ENCODE measurements at regions not wholly inside any gene's neighbourhood (a gene's known extent, or its start where the extent isn't known, plus 50 kb on each side); places are given as distances from the start of the nearest gene placed in this dataset.

DNA sequence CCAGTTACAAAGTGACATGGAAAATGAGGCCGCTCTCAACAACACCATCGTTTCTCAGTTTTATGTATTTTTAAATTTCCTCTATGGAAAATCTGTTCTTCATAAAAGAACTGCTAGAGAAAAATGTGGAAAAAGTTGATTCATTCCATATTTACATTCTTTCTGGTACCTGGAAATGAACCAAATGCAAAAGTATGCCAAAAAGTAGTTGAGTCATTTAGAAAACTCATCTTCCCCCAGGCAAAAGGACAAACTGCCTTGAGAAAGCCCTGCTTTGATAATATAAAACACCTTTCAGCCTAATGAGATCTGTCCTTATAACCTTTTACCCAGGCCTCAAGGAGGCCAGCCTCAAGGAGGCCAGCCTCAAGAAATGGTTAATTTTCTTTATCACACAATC lies 283.0 kb upstream of the VEPH1 start:
- TF ChIP-seq, protein P1, sequence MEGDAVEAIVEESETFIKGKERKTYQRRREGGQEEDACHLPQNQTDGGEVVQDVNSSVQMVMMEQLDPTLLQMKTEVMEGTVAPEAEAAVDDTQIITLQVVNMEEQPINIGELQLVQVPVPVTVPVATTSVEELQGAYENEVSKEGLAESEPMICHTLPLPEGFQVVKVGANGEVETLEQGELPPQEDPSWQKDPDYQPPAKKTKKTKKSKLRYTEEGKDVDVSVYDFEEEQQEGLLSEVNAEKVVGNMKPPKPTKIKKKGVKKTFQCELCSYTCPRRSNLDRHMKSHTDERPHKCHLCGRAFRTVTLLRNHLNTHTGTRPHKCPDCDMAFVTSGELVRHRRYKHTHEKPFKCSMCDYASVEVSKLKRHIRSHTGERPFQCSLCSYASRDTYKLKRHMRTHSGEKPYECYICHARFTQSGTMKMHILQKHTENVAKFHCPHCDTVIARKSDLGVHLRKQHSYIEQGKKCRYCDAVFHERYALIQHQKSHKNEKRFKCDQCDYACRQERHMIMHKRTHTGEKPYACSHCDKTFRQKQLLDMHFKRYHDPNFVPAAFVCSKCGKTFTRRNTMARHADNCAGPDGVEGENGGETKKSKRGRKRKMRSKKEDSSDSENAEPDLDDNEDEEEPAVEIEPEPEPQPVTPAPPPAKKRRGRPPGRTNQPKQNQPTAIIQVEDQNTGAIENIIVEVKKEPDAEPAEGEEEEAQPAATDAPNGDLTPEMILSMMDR (IDR thresholded peaks at IDR 0.05): no peak
- TF ChIP-seq EZH2 (IDR thresholded peaks at IDR 0.05): no peak

Data from neural progenitor cell (in vitro differentiated cells).